GM19043 (cell line): ENCODE measurements at regions not wholly inside any gene's neighbourhood (a gene's known extent, or its start where the extent isn't known, plus 50 kb on each side); places are given as distances from the start of the nearest gene placed in this dataset.
A peak's percentile ranks its signal among the peaks of the same experiment; 100 is the strongest.
"Not testable (repeated sequence)": the region's sequence is repeated elsewhere in the genome, so short reads cannot be mapped to it uniquely, and the experiment has no call there.

Source experiments
- ATAC-seq: cut with Tn5 transposase; IDR thresholded peaks from one replicate; pipeline ENCODE4 v1.9.1; 2021; ENCODE audit warnings: low read depth; ENCODE audit not compliant: unreplicated experiment

- ATAC-seq: no peak
These were observed 49.9 kb upstream of the CAPRIN1 start for GRCh38 chr11:34001557-34002064.

GRCh38 chr11:33999393-33999792, 52.1 kb upstream of the CAPRIN1 start:
- ATAC-seq: no peak

- no peak for ATAC-seq
These were observed 53.8 kb upstream of the CAPRIN1 start for GRCh38 chr11:33997584-33998251.

- ATAC-seq: peak; percentile 68
These were observed 54.8 kb upstream of the CAPRIN1 start for GRCh38 chr11:33996498-33997454.

- ATAC-seq: no peak
These were observed 56.6 kb upstream of the CAPRIN1 start for GRCh38 chr11:33994937-33995336.

GRCh38 chr11:33991136-33991535, 60.4 kb upstream of the CAPRIN1 start:
- ATAC-seq: not testable (repeated sequence)

GRCh38 chr11:33990131-33990530, 61.4 kb upstream of the CAPRIN1 start:
- not testable (repeated sequence) for ATAC-seq

- no peak for ATAC-seq
These were observed 62.1 kb upstream of the CAPRIN1 start for GRCh38 chr11:33989461-33989860.

GRCh38 chr11:33988586-33989370, 62.8 kb upstream of the CAPRIN1 start:
- ATAC-seq: no peak

GRCh38 chr11:33987975-33988580, 63.5 kb upstream of the CAPRIN1 start:
- ATAC-seq: no peak

GRCh38 chr11:33987545-33987944, 64.0 kb upstream of the CAPRIN1 start:
- no peak for ATAC-seq

- not testable (repeated sequence) for ATAC-seq
These were observed 64.7 kb upstream of the CAPRIN1 start for GRCh38 chr11:33986597-33987501.

- no peak for ATAC-seq
These were observed 66.7 kb upstream of the CAPRIN1 start for GRCh38 chr11:33984682-33985389.

GRCh38 chr11:33982661-33983060, 68.9 kb upstream of the CAPRIN1 start:
- no peak for ATAC-seq

- ATAC-seq: no peak
These were observed 70.6 kb upstream of the CAPRIN1 start for GRCh38 chr11:33980897-33981296.

GRCh38 chr11:33978376-33978775, 73.2 kb upstream of the CAPRIN1 start:
- no peak for ATAC-seq

- no peak for ATAC-seq
These were observed 73.9 kb upstream of the CAPRIN1 start for GRCh38 chr11:33977676-33978075.

GRCh38 chr11:33976495-33977199, 74.9 kb upstream of the CAPRIN1 start:
- ATAC-seq: no peak
